ENCODE measurements at regions not wholly inside any gene's neighbourhood (a gene's known extent, or its start where the extent isn't known, plus 50 kb on each side); places are given as distances from the start of the nearest gene placed in this dataset.

DNA sequence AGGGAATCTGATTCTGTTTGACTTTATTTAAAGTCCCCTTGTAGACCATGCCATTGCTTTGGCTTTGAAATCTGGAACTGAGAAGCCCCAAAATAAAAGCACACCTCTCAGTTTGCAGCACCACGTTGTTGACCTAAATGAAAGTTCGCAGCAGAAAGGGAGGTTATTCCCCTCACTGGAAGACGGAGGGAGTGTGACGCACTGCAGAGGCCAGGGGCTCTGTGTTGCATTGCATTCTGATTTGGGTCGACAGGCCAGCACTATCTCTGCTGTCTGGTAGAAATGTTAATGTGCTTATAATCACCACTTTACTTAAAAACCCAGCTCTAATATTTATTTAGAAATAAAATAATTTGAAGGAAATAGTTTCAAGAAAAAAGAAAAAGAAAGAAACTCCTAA is 675.2 kb upstream of the NR5A2 start:
- DNase-seq: no peak

- no peak for DNase-seq
These were observed 673.6 kb upstream of the NR5A2 start for GRCh38 chr1:199353906-199354305.

- no peak for DNase-seq
These were observed 670.9 kb upstream of the NR5A2 start for GRCh38 chr1:199356561-199356960.

DNA sequence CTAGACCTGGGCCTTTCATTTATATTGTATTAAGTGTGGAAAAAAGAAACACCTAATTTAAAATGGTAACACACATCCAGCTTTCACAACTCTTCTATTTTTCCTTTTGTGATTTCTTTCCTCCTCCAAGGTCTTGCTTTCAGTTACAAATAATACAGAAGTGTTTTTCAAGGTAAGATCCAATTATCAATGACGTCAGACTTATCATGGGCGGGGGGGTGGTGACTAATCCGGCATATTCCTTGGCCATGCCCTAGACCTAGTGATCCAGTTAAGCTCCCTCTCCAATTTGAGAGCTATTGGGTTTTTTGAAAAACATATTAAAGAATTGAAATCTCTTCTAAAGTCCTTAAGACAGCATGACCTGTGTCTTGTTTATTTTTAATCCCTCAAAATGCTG is 669.9 kb upstream of the NR5A2 start:
- DNase-seq: no peak

- no peak for DNase-seq
These were observed 664.5 kb upstream of the NR5A2 start for GRCh38 chr1:199362996-199363395.

- no peak for DNase-seq
These were observed 654.4 kb upstream of the NR5A2 start for GRCh38 chr1:199373139-199373538.

DNA sequence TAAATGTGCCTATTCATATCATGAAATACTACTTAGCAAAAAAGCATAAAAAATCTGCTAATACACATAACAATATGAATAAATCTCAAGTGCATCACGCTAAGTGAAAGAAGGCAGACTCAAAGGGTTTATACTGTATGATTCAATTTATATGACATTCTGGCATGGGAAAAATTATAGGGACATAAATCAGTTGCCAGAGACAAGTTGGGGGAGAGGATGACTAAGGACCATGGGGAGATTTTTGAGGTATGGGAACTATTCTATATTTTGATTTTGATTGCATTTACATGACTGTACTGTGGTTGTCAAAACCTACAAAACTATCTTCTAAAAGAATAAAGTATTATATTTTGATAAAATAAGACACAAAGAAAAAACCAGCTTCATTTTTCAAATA is 650.3 kb upstream of the NR5A2 start:
- peak; percentile 26 for DNase-seq

DNA sequence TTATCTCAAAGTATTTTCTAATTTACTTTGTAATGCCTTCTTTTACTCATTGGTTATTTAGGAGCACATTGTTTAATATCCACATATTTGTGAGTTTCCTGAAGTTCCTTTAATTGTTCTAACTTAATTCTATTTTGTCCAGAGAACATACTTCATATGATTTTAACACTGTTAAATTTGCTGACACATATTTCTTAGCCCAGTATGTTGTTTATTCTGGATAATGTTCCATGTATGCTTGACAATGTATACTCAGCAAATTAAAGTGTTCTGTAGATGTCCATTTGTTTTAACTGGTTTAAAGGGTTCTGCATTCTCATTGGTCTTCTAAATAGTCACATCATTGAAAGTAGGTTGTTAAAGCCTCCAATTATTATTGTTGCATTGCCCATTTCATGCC is 643.7 kb upstream of the NR5A2 start:
- DNase-seq: no peak

DNA sequence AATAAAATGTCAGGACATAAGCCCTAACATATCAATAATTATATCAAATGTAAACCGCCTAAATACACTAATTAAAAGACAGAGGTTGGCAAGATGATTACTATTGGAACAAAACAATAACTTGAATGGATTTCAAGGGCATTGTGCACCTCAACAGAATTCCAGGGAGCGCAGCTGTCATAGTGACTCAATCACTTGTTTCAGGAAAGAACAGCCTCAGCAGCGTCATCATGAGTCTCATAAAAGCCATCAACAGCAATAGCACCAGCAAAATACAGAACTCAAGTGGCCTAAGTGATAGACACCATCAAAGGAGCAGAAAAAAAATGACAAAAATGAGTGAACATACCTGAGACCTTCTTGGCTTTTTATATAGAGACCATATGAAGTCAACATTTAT is 632.7 kb upstream of the NR5A2 start:
- DNase-seq: no peak

- DNase-seq: peak; percentile 3
These were observed 631.1 kb upstream of the NR5A2 start for GRCh38 chr1:199396456-199396855.

DNA sequence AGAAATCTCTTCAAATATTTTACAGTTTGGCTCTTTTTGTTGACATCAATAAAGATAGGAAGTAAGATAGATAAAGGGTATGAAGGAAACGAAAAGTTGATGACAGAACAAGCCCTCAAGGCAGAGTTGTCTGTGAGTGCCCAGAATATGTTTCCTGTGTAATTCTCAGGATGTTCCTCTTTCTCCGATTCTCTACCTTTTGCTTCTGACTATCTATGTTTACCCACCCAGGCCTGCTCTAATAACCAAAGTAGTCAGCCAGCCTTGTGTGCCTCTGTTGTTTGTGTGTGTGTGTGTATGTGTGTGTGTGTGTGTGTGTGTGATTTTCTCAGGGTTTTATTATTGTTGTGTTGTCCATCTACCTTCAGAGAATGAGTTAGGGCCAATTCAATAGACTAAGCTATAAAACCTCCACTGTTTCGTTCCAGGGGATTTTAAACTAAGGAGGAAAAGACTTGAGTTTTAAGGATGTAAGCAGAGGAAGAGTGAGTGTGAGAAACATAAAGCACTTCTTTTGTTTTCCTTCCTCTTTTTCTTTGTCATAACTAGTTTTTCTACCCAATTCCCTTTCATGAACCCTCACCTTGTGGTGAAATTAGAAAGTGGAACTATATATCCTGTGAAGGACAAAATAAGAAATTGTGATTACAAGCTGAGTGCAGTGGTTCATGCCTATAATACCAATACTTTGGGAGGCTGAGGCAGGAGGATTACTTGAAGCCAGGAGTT is 627.4 kb upstream of the NR5A2 start:
- no peak for DNase-seq

DNA sequence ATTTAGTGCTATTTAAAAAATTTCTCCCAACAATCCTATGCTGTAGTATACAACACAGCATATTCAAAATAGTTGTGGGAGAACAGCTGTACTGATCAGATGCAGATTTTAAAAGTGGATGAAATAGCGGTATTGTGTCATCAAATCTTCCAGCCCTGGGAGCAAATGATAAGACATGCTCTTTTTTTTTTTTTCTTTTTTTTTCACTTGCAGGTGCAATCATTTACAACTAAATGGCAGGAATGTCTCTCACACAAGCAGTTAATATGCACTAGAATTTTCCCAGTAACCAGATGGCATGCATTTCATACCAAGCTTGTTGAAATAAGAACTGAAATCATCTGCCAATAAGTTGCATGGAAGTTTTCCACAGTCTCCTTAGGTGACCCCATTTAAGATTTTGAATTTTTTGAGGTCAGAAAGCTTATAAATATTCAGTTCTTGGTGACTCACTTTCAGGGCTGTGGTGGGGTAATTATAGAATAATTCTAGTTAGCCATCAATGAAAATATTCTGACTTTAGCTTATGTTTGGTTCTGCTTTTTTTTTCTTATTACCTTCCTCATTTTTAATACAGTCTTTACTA is 623.9 kb upstream of the NR5A2 start:
- peak; percentile 95 for DNase-seq

- DNase-seq: peak; percentile 63
These were observed 623.3 kb upstream of the NR5A2 start for GRCh38 chr1:199404191-199404590.

- peak; percentile 71 for DNase-seq
These were observed 622.5 kb upstream of the NR5A2 start for GRCh38 chr1:199404976-199405375.

DNA sequence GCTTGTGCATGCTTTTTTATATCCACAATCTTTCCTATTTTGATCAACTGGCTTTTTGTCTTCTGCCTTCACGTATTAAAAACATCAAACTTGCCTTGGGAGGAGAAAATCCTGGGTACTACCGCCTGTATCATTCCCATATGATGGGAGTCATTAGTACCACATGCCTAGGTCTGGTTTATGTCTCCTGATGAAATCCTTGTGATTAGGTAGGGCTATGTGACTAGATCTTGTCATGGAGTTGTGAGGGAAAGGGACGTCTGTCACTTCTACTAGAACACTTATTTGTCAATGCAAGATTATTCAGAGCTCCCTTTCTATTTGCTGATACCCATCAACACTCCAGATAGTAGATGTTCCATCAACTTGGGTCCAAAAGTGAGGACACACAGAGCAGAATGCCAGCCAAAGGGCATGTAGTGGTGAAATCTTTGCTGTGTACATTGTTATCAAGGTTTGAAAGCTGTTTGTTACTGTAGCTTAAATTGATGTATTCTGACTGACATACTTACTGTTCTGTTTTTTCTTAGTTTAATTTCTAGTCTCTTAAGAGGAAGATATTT is 621.8 kb upstream of the NR5A2 start:
- DNase-seq: no peak

GRCh38 chr1:199410462-199410861 is 617.0 kb upstream of the NR5A2 start:
- DNase-seq: no peak

- no peak for DNase-seq
These were observed 616.0 kb upstream of the NR5A2 start for GRCh38 chr1:199411506-199411905.

DNA sequence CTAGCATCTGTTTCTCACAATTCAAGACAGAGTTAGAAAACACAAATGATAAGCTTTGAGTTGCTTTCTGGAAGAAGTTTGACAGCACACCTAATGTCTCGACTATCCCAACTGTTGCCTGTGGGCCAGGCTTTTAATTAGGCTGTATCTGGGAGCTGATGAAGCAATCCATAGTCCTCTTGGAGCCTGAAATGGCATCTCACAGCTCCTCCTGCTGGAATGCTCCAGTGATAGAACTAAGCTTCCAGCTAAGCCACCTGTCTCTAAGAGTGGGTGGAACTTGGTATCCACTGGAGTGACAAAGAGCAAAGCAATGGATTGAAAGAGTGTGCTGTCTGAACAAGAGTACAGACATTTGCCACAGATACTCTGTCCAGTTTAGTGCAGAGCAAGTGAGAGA is 605.3 kb upstream of the NR5A2 start:
- DNase-seq: peak; percentile 33

DNA sequence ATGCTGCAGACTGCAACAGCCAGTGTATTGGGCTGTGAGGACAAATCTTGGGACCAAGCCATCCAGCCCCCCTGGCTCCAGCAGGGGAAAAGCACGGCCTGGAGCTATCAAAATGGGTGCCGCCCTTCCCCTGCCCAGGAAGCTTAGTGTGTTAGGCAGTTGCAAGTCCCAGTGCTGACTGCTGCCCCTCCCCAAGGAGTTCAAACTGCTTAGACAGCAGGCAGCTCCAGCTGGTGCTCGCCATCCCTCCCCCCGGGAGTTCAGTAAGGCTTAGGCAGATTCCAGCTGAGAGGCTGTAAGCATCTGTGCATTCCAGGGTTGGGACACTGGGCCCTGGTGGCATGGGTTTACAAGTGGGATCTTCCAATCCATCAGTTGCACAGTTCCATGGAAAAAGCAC is 579.6 kb upstream of the NR5A2 start:
- DNase-seq: no peak

DNA sequence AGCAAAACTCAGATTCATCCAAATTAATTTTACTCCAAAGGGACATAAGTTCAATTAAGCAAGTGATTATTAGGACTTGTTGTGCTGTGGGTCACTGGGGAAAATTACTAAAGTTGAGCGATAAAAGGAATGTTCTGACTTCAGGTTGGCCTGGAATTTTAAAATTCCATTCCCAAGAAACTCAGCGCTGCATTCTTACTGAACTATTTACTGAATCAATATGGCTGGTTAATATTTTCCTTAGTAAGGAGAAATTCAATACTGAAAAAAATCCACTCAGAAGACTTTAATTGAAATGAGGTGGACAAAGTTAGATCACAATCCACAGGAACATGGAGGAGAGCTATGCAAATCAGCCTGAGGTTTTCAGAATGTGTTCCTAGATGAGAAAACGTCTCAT is 578.9 kb upstream of the NR5A2 start:
- DNase-seq: no peak

DNA sequence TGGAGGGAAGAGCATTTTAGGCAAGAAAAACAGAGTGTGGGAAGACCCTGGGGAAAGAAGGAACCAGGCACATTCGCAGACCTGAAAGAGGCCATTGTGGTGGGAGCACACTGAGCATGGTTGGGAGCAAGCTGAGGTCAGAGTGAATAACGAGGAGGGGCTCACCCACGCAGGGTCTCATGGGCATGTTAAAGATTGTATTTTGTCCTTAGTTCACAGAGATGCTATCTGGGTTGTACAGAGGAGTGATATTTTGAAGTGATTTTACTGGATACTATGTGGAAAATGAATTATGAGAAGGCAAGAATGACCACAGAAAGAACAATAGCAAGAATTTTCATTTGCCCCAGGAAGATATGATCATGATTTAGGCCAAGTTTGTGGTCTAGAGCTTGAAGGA is 578.3 kb upstream of the NR5A2 start:
- peak; percentile 31 for DNase-seq

GRCh38 chr1:199449681-199450080 is 577.8 kb upstream of the NR5A2 start:
- DNase-seq: no peak

- DNase-seq: no peak
These were observed 574.9 kb upstream of the NR5A2 start for GRCh38 chr1:199452627-199453026.

DNA sequence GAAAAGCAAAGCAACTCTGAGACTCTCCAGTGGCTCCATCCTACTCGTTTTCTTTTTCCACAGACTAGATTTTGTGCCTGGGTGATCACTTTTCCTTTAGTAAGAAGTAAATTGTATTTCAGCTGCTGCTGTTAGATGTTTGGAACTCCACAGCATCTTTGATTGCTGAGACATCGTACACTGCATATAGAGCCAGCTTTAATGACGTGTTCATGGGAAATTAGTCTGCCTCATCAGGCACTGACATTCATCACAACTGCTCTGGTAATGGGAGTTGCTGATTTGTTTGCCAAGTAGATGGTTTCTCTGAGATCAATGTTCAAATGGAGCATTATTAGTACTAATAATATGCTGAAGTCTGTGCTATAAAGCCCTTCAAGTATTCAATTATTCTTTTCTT is 573.8 kb upstream of the NR5A2 start:
- DNase-seq: no peak

Data from fibroblast of skin of abdomen (primary cell).